ENCODE measurements at regions not wholly inside any gene's neighbourhood (a gene's known extent, or its start where the extent isn't known, plus 50 kb on each side); places are given as distances from the start of the nearest gene placed in this dataset.

DNA sequence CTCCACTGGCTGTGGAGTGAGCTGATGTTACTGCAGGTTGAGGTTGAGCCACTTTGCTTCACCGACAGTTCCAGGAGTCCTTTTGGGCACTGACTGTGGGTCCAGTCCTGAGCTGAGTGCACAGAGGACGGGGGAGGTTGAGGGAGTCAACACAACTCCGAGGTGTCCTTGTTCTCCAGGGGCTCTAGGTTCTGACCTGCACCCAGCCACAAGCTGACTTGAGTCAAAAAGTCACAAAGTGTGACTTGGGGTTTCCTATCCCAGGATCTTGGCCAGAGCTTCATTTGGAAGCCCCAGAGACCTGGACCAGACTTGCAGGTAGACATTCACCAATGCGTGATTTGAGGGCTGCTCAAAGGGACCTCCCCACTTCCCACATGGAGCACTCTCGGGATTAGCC lies 95.0 kb downstream of the FAM43A start:
- Histone ChIP-seq H2AFZ (no peak overlapping the region), H3K9me2 (ENCODE audit: insufficient read depth) (peaks cover 14% of the 10 kb centered on the region), H4K20me1 (replicated peaks; ENCODE audit: insufficient read depth) (no peaks in the 10 kb centered on the region), H3K79me2 (replicated peaks; ENCODE audit: insufficient read depth) (no peaks in the 10 kb centered on the region), H3K36me3 (ENCODE audit: insufficient read depth) (no peaks in the 10 kb centered on the region), H3K27ac (ENCODE audit: low read depth) (no peak overlapping the region), H3K4me1 (ENCODE audit: insufficient read depth) (no peaks in the 10 kb centered on the region), H3K4me3 (no peak overlapping the region), H3K4me2 (no peak overlapping the region), H3K27me3 (ENCODE audit: insufficient read depth) (no peaks in the 10 kb centered on the region), H3F3A (replicated peaks; ENCODE audit: low read depth) (no peaks in the 10 kb centered on the region)
- no peak overlapping the region for H3K4me3 Mint-ChIP-seq
- no peaks in the 10 kb centered on the region for H3K36me3 Mint-ChIP-seq (ENCODE audit: low read depth)
- H3K4me1 Mint-ChIP-seq, result peaks cover 5% of the 10 kb centered on the region; the same call in 2 of the 3 replicates
- TF ChIP-seq, protein P1, sequence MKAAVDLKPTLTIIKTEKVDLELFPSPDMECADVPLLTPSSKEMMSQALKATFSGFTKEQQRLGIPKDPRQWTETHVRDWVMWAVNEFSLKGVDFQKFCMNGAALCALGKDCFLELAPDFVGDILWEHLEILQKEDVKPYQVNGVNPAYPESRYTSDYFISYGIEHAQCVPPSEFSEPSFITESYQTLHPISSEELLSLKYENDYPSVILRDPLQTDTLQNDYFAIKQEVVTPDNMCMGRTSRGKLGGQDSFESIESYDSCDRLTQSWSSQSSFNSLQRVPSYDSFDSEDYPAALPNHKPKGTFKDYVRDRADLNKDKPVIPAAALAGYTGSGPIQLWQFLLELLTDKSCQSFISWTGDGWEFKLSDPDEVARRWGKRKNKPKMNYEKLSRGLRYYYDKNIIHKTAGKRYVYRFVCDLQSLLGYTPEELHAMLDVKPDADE (IDR thresholded peaks at IDR 0.05), result no peak
- TF ChIP-seq, protein P2, sequence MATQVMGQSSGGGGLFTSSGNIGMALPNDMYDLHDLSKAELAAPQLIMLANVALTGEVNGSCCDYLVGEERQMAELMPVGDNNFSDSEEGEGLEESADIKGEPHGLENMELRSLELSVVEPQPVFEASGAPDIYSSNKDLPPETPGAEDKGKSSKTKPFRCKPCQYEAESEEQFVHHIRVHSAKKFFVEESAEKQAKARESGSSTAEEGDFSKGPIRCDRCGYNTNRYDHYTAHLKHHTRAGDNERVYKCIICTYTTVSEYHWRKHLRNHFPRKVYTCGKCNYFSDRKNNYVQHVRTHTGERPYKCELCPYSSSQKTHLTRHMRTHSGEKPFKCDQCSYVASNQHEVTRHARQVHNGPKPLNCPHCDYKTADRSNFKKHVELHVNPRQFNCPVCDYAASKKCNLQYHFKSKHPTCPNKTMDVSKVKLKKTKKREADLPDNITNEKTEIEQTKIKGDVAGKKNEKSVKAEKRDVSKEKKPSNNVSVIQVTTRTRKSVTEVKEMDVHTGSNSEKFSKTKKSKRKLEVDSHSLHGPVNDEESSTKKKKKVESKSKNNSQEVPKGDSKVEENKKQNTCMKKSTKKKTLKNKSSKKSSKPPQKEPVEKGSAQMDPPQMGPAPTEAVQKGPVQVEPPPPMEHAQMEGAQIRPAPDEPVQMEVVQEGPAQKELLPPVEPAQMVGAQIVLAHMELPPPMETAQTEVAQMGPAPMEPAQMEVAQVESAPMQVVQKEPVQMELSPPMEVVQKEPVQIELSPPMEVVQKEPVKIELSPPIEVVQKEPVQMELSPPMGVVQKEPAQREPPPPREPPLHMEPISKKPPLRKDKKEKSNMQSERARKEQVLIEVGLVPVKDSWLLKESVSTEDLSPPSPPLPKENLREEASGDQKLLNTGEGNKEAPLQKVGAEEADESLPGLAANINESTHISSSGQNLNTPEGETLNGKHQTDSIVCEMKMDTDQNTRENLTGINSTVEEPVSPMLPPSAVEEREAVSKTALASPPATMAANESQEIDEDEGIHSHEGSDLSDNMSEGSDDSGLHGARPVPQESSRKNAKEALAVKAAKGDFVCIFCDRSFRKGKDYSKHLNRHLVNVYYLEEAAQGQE (IDR thresholded peaks at IDR 0.05; ENCODE audit: unreplicated experiment), result no peak
- TF ChIP-seq CREB1 (CRISPR knock-in tag; IDR thresholded peaks at IDR 0.05; ENCODE audit: low read depth) (no peak), STAT1 (IDR thresholded peaks at IDR 0.05; ENCODE audit: unreplicated experiment) (no peak), JUNB (IDR thresholded peaks at IDR 0.05; ENCODE audit: unreplicated experiment) (no peak), EZH2 (IDR thresholded peaks at IDR 0.05; ENCODE audit: low read depth, unreplicated experiment) (no peak), ZNF114 (CRISPR knock-in tag; IDR thresholded peaks at IDR 0.05) (no peak), NANOG (IDR thresholded peaks at IDR 0.05; ENCODE audit: borderline replicate concordance) (no peak), ZNF331 (CRISPR knock-in tag; IDR thresholded peaks at IDR 0.05; ENCODE audit: low read depth) (no peak), EZH2phosphoT487 (IDR thresholded peaks at IDR 0.05; ENCODE audit: unreplicated experiment) (no peak), POLR2AphosphoS5 (IDR thresholded peaks at IDR 0.05; ENCODE audit: low read depth) (no peak)
- TF ChIP-seq, protein P3, sequence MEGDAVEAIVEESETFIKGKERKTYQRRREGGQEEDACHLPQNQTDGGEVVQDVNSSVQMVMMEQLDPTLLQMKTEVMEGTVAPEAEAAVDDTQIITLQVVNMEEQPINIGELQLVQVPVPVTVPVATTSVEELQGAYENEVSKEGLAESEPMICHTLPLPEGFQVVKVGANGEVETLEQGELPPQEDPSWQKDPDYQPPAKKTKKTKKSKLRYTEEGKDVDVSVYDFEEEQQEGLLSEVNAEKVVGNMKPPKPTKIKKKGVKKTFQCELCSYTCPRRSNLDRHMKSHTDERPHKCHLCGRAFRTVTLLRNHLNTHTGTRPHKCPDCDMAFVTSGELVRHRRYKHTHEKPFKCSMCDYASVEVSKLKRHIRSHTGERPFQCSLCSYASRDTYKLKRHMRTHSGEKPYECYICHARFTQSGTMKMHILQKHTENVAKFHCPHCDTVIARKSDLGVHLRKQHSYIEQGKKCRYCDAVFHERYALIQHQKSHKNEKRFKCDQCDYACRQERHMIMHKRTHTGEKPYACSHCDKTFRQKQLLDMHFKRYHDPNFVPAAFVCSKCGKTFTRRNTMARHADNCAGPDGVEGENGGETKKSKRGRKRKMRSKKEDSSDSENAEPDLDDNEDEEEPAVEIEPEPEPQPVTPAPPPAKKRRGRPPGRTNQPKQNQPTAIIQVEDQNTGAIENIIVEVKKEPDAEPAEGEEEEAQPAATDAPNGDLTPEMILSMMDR (conservative IDR thresholded peaks at IDR 0.05; ENCODE audit: low read depth in 2 of 2), result no peak
- TF ChIP-seq, protein P4, sequence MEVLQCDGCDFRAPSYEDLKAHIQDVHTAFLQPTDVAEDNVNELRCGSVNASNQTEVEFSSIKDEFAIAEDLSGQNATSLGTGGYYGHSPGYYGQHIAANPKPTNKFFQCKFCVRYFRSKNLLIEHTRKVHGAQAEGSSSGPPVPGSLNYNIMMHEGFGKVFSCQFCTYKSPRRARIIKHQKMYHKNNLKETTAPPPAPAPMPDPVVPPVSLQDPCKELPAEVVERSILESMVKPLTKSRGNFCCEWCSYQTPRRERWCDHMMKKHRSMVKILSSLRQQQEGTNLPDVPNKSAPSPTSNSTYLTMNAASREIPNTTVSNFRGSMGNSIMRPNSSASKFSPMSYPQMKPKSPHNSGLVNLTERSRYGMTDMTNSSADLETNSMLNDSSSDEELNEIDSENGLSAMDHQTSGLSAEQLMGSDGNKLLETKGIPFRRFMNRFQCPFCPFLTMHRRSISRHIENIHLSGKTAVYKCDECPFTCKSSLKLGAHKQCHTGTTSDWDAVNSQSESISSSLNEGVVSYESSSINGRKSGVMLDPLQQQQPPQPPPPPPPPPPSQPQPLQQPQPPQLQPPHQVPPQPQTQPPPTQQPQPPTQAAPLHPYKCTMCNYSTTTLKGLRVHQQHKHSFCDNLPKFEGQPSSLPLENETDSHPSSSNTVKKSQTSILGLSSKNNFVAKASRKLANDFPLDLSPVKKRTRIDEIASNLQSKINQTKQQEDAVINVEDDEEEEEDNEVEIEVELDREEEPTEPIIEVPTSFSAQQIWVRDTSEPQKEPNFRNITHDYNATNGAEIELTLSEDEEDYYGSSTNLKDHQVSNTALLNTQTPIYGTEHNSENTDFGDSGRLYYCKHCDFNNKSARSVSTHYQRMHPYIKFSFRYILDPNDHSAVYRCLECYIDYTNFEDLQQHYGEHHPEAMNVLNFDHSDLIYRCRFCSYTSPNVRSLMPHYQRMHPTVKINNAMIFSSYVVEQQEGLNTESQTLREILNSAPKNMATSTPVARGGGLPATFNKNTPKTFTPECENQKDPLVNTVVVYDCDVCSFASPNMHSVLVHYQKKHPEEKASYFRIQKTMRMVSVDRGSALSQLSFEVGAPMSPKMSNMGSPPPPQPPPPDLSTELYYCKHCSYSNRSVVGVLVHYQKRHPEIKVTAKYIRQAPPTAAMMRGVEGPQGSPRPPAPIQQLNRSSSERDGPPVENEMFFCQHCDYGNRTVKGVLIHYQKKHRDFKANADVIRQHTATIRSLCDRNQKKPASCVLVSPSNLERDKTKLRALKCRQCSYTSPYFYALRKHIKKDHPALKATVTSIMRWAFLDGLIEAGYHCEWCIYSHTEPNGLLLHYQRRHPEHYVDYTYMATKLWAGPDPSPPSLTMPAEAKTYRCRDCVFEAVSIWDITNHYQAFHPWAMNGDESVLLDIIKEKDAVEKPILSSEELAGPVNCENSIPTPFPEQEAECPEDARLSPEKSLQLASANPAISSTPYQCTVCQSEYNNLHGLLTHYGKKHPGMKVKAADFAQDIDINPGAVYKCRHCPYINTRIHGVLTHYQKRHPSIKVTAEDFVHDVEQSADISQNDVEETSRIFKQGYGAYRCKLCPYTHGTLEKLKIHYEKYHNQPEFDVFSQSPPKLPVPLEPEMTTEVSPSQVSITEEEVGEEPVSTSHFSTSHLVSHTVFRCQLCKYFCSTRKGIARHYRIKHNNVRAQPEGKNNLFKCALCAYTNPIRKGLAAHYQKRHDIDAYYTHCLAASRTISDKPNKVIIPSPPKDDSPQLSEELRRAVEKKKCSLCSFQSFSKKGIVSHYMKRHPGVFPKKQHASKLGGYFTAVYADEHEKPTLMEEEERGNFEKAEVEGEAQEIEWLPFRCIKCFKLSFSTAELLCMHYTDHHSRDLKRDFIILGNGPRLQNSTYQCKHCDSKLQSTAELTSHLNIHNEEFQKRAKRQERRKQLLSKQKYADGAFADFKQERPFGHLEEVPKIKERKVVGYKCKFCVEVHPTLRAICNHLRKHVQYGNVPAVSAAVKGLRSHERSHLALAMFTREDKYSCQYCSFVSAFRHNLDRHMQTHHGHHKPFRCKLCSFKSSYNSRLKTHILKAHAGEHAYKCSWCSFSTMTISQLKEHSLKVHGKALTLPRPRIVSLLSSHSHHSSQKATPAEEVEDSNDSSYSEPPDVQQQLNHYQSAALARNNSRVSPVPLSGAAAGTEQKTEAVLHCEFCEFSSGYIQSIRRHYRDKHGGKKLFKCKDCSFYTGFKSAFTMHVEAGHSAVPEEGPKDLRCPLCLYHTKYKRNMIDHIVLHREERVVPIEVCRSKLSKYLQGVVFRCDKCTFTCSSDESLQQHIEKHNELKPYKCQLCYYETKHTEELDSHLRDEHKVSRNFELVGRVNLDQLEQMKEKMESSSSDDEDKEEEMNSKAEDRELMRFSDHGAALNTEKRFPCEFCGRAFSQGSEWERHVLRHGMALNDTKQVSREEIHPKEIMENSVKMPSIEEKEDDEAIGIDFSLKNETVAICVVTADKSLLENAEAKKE (CRISPR knock-in tag; IDR thresholded peaks at IDR 0.05), result no peak
- no peak overlapping the region for H3K27ac Mint-ChIP-seq
- ATAC-seq, result no peak
- peaks cover 5% of the 10 kb centered on the region; the same call in 1 of the 3 replicates for H3K9me3 Mint-ChIP-seq
- H3K27me3 Mint-ChIP-seq (ENCODE audit: insufficient read depth, low read depth, poor library complexity), result peaks cover 6% of the 10 kb centered on the region
- DNase-seq (ENCODE audit: low spot score), result no peak

All from GM23338 (cell line).